ENCODE measurements at regions not wholly inside any gene's neighbourhood (a gene's known extent, or its start where the extent isn't known, plus 50 kb on each side); places are given as distances from the start of the nearest gene placed in this dataset.

- H3K36me3 ChIP-seq (ENCODE audit: control insufficient read depth, insufficient read depth, low read length) = no peaks in the 10 kb centered on the region
- no peaks in the 10 kb centered on the region for H3K9me3 ChIP-seq (ENCODE audit: control insufficient read depth, insufficient read depth, low read length)
- H3K9ac ChIP-seq (ENCODE audit: low read depth, low read length) = no peak overlapping the region
- intact Hi-C loops (cut with micrococcal nuclease) (no loop called here), dilution Hi-C loops (cut with HindIII; ENCODE audit: low sequenced_read_pairs, unreplicated experiment) (no loop called here), in situ Hi-C loops (cut with MboI; ENCODE audit: low sequenced_read_pairs) (no loop called here)
- 83% methylated on average over 1 of the region's 1 CpG; no CpG with 5 or more reads in 1 of the 2 experiments for WGBS, 2 experiments (ENCODE audit: extremely low coverage in 2 of 2, insufficient read length in 1 of 2)
- no peak overlapping the region for H3K4me3 ChIP-seq (ENCODE audit: insufficient read depth, low read depth, low read length)
- no peak overlapping the region for H2AK9ac ChIP-seq (replicated peaks; ENCODE audit: low read depth, low read length, poor library complexity)
- no peak overlapping the region for H2AK5ac ChIP-seq (ENCODE audit: low read depth, low read length)
- no peaks in the 10 kb centered on the region for H3K79me1 ChIP-seq (ENCODE audit: low read depth in 1 of 2, low read length in 2 of 2)
- H3K23ac ChIP-seq (ENCODE audit: low read depth, low read length) = no peak overlapping the region
- no peak for TF ChIP-seq RCOR1 (IDR thresholded peaks at IDR 0.05; ENCODE audit: insufficient replicate concordance, low read length)
- no peak for TF ChIP-seq BHLHE40 (IDR thresholded peaks at IDR 0.05; ENCODE audit: low read depth, low read length)
- no peak for TF ChIP-seq CTCF (conservative IDR thresholded peaks at IDR 0.05; ENCODE audit: low read depth, low read length)
- TF ChIP-seq POLR2A (IDR thresholded peaks at IDR 0.05; ENCODE audit: low read depth, low read length) = no peak
- TF ChIP-seq SMC3 (IDR thresholded peaks at IDR 0.05; ENCODE audit: low read depth, low read length) = no peak
- TF ChIP-seq NFE2L2 (IDR thresholded peaks at IDR 0.05; ENCODE audit: low read depth, low read length) = no peak
- TF ChIP-seq MAZ (IDR thresholded peaks at IDR 0.05; ENCODE audit: borderline replicate concordance, low read depth, low read length) = no peak
- TF ChIP-seq ELK1 (IDR thresholded peaks at IDR 0.05; ENCODE audit: borderline replicate concordance, low read depth, low read length) = no peak
- no peak for TF ChIP-seq FOS (IDR thresholded peaks at IDR 0.05; ENCODE audit: low read depth, low read length)
- no peak for TF ChIP-seq USF2 (IDR thresholded peaks at IDR 0.05; ENCODE audit: low read depth, low read length)
- H2BK5ac ChIP-seq (ENCODE audit: low read depth, low read length, poor library complexity, severe bottlenecking) = no peak overlapping the region
- H3K4me2 ChIP-seq (ENCODE audit: low read depth, low read length) = no peak overlapping the region
- H3K56ac ChIP-seq (ENCODE audit: extremely low read depth, insufficient read depth, low read length) = no peak overlapping the region
- peaks cover 3% of the 10 kb centered on the region; the same call in 1 of the 2 replicates for H3K27me3 ChIP-seq (ENCODE audit: control insufficient read depth, insufficient read depth, low read length)
- no peaks in the 10 kb centered on the region for H4K20me1 ChIP-seq (ENCODE audit: insufficient read depth, low read length)
- H4K8ac ChIP-seq (ENCODE audit: low read depth in 2 of 2, low read length in 2 of 2) = no peak overlapping the region
- ATAC-seq (ENCODE audit: low read depth) (no peak), DNase-seq (no peak)
- no peaks in the 10 kb centered on the region for H3K9me1 ChIP-seq (ENCODE audit: insufficient read depth, low read length)
- H3K4me1 ChIP-seq (ENCODE audit: control insufficient read depth, insufficient read depth, low read length) = no peaks in the 10 kb centered on the region
- POLR2A ChIA-PET (ENCODE audit: unreplicated experiment) = no interaction called here
- no peak overlapping the region for H4K5ac ChIP-seq (ENCODE audit: low read depth, low read length)
- no peak overlapping the region for H3K18ac ChIP-seq (ENCODE audit: low read depth, low read length)
- no peak overlapping the region for H3K27ac ChIP-seq (ENCODE audit: insufficient read depth, low read length)
- H2AFZ ChIP-seq (replicated peaks; ENCODE audit: low read length, poor library complexity) = no peak overlapping the region
- H3K4ac ChIP-seq (ENCODE audit: low read depth, low read length) = no peak overlapping the region
- no peak overlapping the region for H2BK120ac ChIP-seq (ENCODE audit: low read depth, low read length)
- BruUV-seq (replicated peaks) = no TSS peak
- H2BK15ac ChIP-seq (ENCODE audit: low read depth, low read length) = no peak overlapping the region
- no peak overlapping the region for H3K14ac ChIP-seq (replicated peaks; ENCODE audit: low read depth, low read length)
- no peak overlapping the region for H2BK20ac ChIP-seq (ENCODE audit: low read depth, low read length)
- H4K91ac ChIP-seq (ENCODE audit: insufficient read depth, low read depth, low read length) = no peak overlapping the region
- CTCF ChIA-PET = no interaction called here
Measured at GRCh38 chr12:77553976-77554619, 276.6 kb upstream of the NAV3 start.

Data from IMR-90 (cell line).